Skeletal muscle tissue (tissue), 3 donors: ENCODE measurements at regions not wholly inside any gene's neighbourhood (a gene's known extent, or its start where the extent isn't known, plus 50 kb on each side); places are given as distances from the start of the nearest gene placed in this dataset.
"Not testable (repeated sequence)": the region's sequence is repeated elsewhere in the genome, so short reads cannot be mapped to it uniquely, and the experiment has no call there.

Experiments
- H3K27ac ChIP-seq: one replicate; pipeline ENCODE4 v1.7.0; 2013; ENCODE audit warnings: mild to moderate bottlenecking, low read depth, low read length, inconsistent platforms
- H3K27me3 ChIP-seq, 3 donors: one replicate each; pipeline ENCODE4 v1.7.0; 2013; ENCODE audit warnings: low read length in 3 of 3; ENCODE audit not compliant: control insufficient read depth in 3 of 3, insufficient read depth in 3 of 3
- H3K36me3 ChIP-seq, 3 donors: one replicate each; pipeline ENCODE4 v1.7.0; 2013; ENCODE audit warnings: low read length in 3 of 3; ENCODE audit not compliant: control insufficient read depth in 3 of 3, insufficient read depth in 3 of 3
- H3K4me1 ChIP-seq, 3 donors: one replicate each; pipeline ENCODE4 v1.7.0; 2013; ENCODE audit warnings: low read length in 3 of 3, mild to moderate bottlenecking in 3 of 3; ENCODE audit not compliant: control insufficient read depth in 3 of 3, insufficient read depth in 3 of 3
- H3K4me3 ChIP-seq, 3 donors: one replicate each; pipeline ENCODE4 v1.7.0; 2013; ENCODE audit warnings: low read length in 3 of 3
- H3K9ac ChIP-seq, 3 donors: one replicate each; pipeline ENCODE4 v1.7.0; 2013; ENCODE audit warnings: low read length in 3 of 3, mild to moderate bottlenecking in 3 of 3, moderate library complexity in 2 of 3, low read depth in 1 of 3
- H3K9me3 ChIP-seq, 3 donors: one replicate each; pipeline ENCODE4 v1.7.0; 2013; ENCODE audit warnings: low read length in 3 of 3; ENCODE audit not compliant: control insufficient read depth in 3 of 3
- donor health status: Osteomylitis.

- Histone ChIP-seq H3K27me3 (no peaks in the 10 kb centered on the region), H3K36me3 (no peaks in the 10 kb centered on the region), H3K27ac (no peak overlapping the region), H3K9ac (no peak overlapping the region), H3K9me3 (no peaks in the 10 kb centered on the region), H3K4me3 (no peak overlapping the region), H3K4me1 (no peaks in the 10 kb centered on the region)
These were observed 886.1 kb downstream of the SORCS1 start for GRCh38 chr10:106278383-106278782.

DNA sequence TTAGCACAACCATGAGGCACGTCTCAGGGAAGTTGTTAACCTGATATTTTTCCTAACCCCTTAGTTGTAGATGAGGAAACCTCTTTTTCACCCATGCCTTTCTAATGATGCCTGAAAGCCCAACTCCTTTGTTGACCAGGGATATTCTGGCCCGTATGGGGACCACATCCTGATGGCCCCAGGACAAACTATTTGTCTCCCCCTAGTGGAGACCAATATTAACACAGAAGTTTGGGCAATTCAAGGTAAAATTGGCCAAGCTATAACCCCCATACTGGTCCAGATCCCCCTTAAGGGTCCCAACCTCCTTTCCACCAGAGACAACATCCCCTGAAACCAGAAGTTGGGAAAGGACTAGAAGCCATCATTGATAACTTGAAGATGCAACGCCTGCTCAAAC, 893.3 kb downstream of the SORCS1 start:
- Histone ChIP-seq H3K36me3 (no peaks in the 10 kb centered on the region), H3K9ac (no peak overlapping the region), H3K27me3 (no peaks in the 10 kb centered on the region), H3K9me3 (no peaks in the 10 kb centered on the region), H3K27ac (no peak overlapping the region), H3K4me1 (no peaks in the 10 kb centered on the region), H3K4me3 (no peak overlapping the region)

GRCh38 chr10:106268000-106268399, 896.5 kb downstream of the SORCS1 start:
- H3K9ac ChIP-seq, result no peak overlapping the region
- no peaks in the 10 kb centered on the region for H3K9me3 ChIP-seq
- no peaks in the 10 kb centered on the region for H3K4me1 ChIP-seq
- no peak overlapping the region for H3K4me3 ChIP-seq
- H3K36me3 ChIP-seq, result no peaks in the 10 kb centered on the region
- no peaks in the 10 kb centered on the region for H3K27me3 ChIP-seq
- no peak overlapping the region for H3K27ac ChIP-seq

GRCh38 chr10:106267591-106267990, 896.9 kb downstream of the SORCS1 start:
- Histone ChIP-seq H3K27ac (no peak overlapping the region), H3K9me3 (no peaks in the 10 kb centered on the region), H3K36me3 (no peaks in the 10 kb centered on the region), H3K27me3 (no peaks in the 10 kb centered on the region), H3K4me1 (no peaks in the 10 kb centered on the region), H3K9ac (no peak overlapping the region), H3K4me3 (no peak overlapping the region)

DNA sequence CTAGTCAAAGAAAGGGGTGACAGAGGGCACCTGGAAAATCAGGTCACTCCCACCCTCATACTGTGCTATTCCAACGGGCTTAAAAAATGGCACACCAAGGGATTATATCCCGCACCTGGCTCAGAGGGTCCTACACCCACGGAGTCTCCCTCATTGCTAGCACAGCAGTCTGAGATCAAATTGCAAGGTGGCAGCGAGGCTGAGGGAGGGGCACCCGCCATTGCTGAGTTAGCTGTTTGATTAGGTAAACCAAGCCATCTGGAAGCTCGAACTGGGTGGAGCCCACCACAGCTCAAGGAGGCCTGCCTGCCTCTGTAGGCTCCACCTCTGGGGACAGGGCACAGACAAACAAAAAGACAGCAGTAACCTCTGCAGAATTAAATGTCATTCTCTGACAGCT, 907.1 kb downstream of the SORCS1 start:
- H3K27ac ChIP-seq, H3K9ac ChIP-seq, H3K9me3 ChIP-seq, H3K4me1 ChIP-seq, H3K36me3 ChIP-seq, H3K27me3 ChIP-seq, H3K4me3 ChIP-seq: not testable (repeated sequence)

- Histone ChIP-seq H3K36me3 (no peaks in the 10 kb centered on the region), H3K9me3 (no peaks in the 10 kb centered on the region), H3K9ac (no peak overlapping the region), H3K27ac (no peak overlapping the region), H3K27me3 (no peaks in the 10 kb centered on the region), H3K4me1 (no peaks in the 10 kb centered on the region), H3K4me3 (no peak overlapping the region)
These were observed 909.3 kb downstream of the SORCS1 start for GRCh38 chr10:106255111-106255678.

GRCh38 chr10:106254071-106254470, 910.4 kb downstream of the SORCS1 start:
- H3K27ac ChIP-seq, result no peak overlapping the region
- no peaks in the 10 kb centered on the region for H3K27me3 ChIP-seq
- H3K4me1 ChIP-seq, result no peaks in the 10 kb centered on the region
- H3K9ac ChIP-seq, result no peak overlapping the region
- no peaks in the 10 kb centered on the region for H3K9me3 ChIP-seq
- H3K36me3 ChIP-seq, result no peaks in the 10 kb centered on the region
- H3K4me3 ChIP-seq, result no peak overlapping the region

DNA sequence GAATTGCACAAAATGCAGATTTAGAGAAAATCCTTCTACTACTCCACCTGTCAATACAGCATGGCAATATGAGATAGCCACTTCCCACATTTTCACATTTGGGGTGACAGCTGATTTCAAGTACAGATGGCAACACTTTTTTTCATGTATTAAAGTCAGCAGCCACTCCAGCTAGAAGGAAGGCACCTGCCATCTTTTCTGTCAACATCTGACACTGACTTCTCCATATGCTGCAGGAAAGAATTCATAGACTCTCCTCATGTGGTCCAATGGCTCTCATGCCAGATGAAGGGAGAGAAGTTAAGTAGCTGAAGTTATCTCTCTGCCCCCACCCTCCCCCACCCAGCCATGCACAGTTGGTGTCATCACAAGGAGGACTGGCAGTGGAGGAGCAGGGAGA, 912.0 kb downstream of the SORCS1 start:
- Histone ChIP-seq H3K36me3 (no peaks in the 10 kb centered on the region), H3K9me3 (no peaks in the 10 kb centered on the region), H3K4me3 (no peak overlapping the region), H3K4me1 (no peaks in the 10 kb centered on the region), H3K9ac (no peak overlapping the region), H3K27ac (no peak overlapping the region), H3K27me3 (no peaks in the 10 kb centered on the region)

- H3K9ac ChIP-seq, result no peak overlapping the region
- H3K27ac ChIP-seq, result no peak overlapping the region
- H3K9me3 ChIP-seq, result no peaks in the 10 kb centered on the region
- no peaks in the 10 kb centered on the region for H3K27me3 ChIP-seq
- no peaks in the 10 kb centered on the region for H3K4me1 ChIP-seq
- H3K4me3 ChIP-seq, result no peak overlapping the region
- H3K36me3 ChIP-seq, result no peaks in the 10 kb centered on the region
These were observed 912.9 kb downstream of the SORCS1 start for GRCh38 chr10:106251573-106251972.

GRCh38 chr10:106242301-106242700, 922.2 kb downstream of the SORCS1 start:
- H3K9ac ChIP-seq, result no peak overlapping the region
- H3K36me3 ChIP-seq, result no peaks in the 10 kb centered on the region
- H3K4me3 ChIP-seq, result no peak overlapping the region
- H3K4me1 ChIP-seq, result no peaks in the 10 kb centered on the region
- H3K27me3 ChIP-seq, result no peaks in the 10 kb centered on the region
- no peaks in the 10 kb centered on the region for H3K9me3 ChIP-seq
- no peak overlapping the region for H3K27ac ChIP-seq

DNA sequence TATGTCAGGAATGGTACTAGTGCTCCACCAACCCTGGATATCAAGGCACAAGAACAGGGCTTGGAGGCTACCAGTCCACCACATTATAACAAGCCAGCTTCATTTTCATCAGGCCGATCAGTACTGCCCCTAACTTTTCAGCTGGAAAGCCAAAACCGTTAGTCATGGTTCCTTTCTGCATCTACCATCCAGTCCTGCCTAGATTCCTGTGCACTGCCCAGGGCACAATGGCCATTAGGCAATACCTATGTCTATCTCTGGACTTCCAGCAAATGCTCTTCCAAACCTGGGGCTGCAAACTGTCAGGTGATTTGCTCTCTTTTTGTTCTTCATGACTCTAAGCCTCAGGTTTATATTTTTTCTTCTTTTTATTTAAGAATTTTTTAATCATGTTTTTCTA, 937.7 kb downstream of the SORCS1 start:
- Histone ChIP-seq H3K9me3 (no peaks in the 10 kb centered on the region), H3K27ac (no peak overlapping the region), H3K4me1 (no peaks in the 10 kb centered on the region), H3K36me3 (no peaks in the 10 kb centered on the region), H3K9ac (no peak overlapping the region), H3K27me3 (no peaks in the 10 kb centered on the region), H3K4me3 (no peak overlapping the region)
